ENCODE measurements at regions not wholly inside any gene's neighbourhood (a gene's known extent, or its start where the extent isn't known, plus 50 kb on each side); places are given as distances from the start of the nearest gene placed in this dataset.
"Not testable (repeated sequence)": the region's sequence is repeated elsewhere in the genome, so short reads cannot be mapped to it uniquely, and the experiment has no call there.

GRCh38 chr9:86575137-86575536 lies 220.9 kb upstream of the TUT7 start:
- H3K79me2 ChIP-seq (ENCODE audit: insufficient read depth, low read length), result no peaks in the 10 kb centered on the region
- no peak overlapping the region for H3K4me3 ChIP-seq (ENCODE audit: low read depth, low read length, poor library complexity, severe bottlenecking)
- H3K9me3 ChIP-seq (ENCODE audit: low read length), result no peaks in the 10 kb centered on the region
- no peaks in the 10 kb centered on the region for H3K27me3 ChIP-seq (ENCODE audit: insufficient read depth, low read length)
- H2AFZ ChIP-seq (ENCODE audit: low read length), result no peak overlapping the region
- H3F3A ChIP-seq (ENCODE audit: insufficient read depth, low read length), result no peaks in the 10 kb centered on the region
- no peaks in the 10 kb centered on the region for H3K36me3 ChIP-seq (ENCODE audit: insufficient read depth, low read length)
- no peaks in the 10 kb centered on the region for H4K20me1 ChIP-seq (ENCODE audit: insufficient read depth, low read length)
- no peak overlapping the region for H3K9ac ChIP-seq (ENCODE audit: low read length)
- no peak overlapping the region for H3K27ac ChIP-seq (ENCODE audit: low read depth, low read length, poor library complexity, severe bottlenecking)
- H3K9me2 ChIP-seq (ENCODE audit: low read depth, low read length), result no peaks in the 10 kb centered on the region
- no peaks in the 10 kb centered on the region for H3K4me1 ChIP-seq (ENCODE audit: insufficient read depth, low read length, severe bottlenecking)
- H3K4me2 ChIP-seq (ENCODE audit: low read length), result no peak overlapping the region
- TF ChIP-seq CTCF (IDR thresholded peaks at IDR 0.05; ENCODE audit: low read length), result no peak
- TF ChIP-seq EZH2 (IDR thresholded peaks at IDR 0.05; ENCODE audit: borderline replicate concordance, low read length), result no peak

GRCh38 chr9:86573886-86574285 lies 219.7 kb upstream of the TUT7 start:
- Histone ChIP-seq H3K27ac (ENCODE audit: low read depth, low read length, poor library complexity, severe bottlenecking) (no peak overlapping the region), H3F3A (ENCODE audit: insufficient read depth, low read length) (no peaks in the 10 kb centered on the region), H3K4me3 (ENCODE audit: low read depth, low read length, poor library complexity, severe bottlenecking) (no peak overlapping the region), H3K9ac (ENCODE audit: low read length) (no peak overlapping the region), H2AFZ (ENCODE audit: low read length) (no peak overlapping the region), H3K36me3 (ENCODE audit: insufficient read depth, low read length) (no peaks in the 10 kb centered on the region), H3K9me2 (ENCODE audit: low read depth, low read length) (no peaks in the 10 kb centered on the region), H3K79me2 (ENCODE audit: insufficient read depth, low read length) (no peaks in the 10 kb centered on the region), H3K9me3 (ENCODE audit: low read length) (no peaks in the 10 kb centered on the region), H3K4me1 (ENCODE audit: insufficient read depth, low read length, severe bottlenecking) (no peaks in the 10 kb centered on the region), H4K20me1 (ENCODE audit: insufficient read depth, low read length) (no peaks in the 10 kb centered on the region), H3K4me2 (ENCODE audit: low read length) (no peak overlapping the region), H3K27me3 (ENCODE audit: insufficient read depth, low read length) (no peaks in the 10 kb centered on the region)
- TF ChIP-seq CTCF (IDR thresholded peaks at IDR 0.05; ENCODE audit: low read length) (no peak), EZH2 (IDR thresholded peaks at IDR 0.05; ENCODE audit: borderline replicate concordance, low read length) (no peak)

DNA sequence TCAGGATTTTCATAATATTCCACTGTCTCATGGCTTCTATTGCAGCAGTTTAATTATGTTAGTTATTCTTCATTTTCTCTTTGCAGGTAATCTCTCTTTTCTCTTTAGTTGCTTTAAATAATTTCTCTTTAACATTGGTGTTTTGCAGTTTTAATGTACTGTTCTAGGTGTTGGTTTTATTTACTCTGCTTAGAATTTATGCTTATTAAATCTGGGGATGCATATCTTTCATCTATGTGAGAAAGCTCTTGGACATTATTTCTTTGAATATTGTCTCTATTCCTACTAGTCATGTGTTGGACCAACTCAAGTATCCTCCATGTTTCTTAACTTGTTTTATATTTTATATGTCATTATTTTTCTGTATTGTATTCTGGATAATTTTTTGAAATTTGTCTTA lies 218.7 kb upstream of the TUT7 start:
- TF ChIP-seq CTCF (IDR thresholded peaks at IDR 0.05; ENCODE audit: low read length), result no peak
- Histone ChIP-seq H3K27me3 (ENCODE audit: insufficient read depth, low read length) (no peaks in the 10 kb centered on the region), H3K36me3 (ENCODE audit: insufficient read depth, low read length) (no peaks in the 10 kb centered on the region), H3K4me1 (ENCODE audit: insufficient read depth, low read length, severe bottlenecking) (no peaks in the 10 kb centered on the region), H4K20me1 (ENCODE audit: insufficient read depth, low read length) (no peaks in the 10 kb centered on the region), H3K4me2 (ENCODE audit: low read length) (no peak overlapping the region), H3K79me2 (ENCODE audit: insufficient read depth, low read length) (no peaks in the 10 kb centered on the region), H2AFZ (ENCODE audit: low read length) (no peak overlapping the region), H3K9me3 (ENCODE audit: low read length) (no peaks in the 10 kb centered on the region), H3K27ac (ENCODE audit: low read depth, low read length, poor library complexity, severe bottlenecking) (no peak overlapping the region), H3F3A (ENCODE audit: insufficient read depth, low read length) (no peaks in the 10 kb centered on the region), H3K4me3 (ENCODE audit: low read depth, low read length, poor library complexity, severe bottlenecking) (no peak overlapping the region), H3K9me2 (ENCODE audit: low read depth, low read length) (no peaks in the 10 kb centered on the region), H3K9ac (ENCODE audit: low read length) (no peak overlapping the region)

- H3K36me3 ChIP-seq (ENCODE audit: insufficient read depth, low read length); H4K20me1 ChIP-seq (ENCODE audit: insufficient read depth, low read length); H3K9me3 ChIP-seq (ENCODE audit: low read length); H3K79me2 ChIP-seq (ENCODE audit: insufficient read depth, low read length); H2AFZ ChIP-seq (ENCODE audit: low read length); H3K4me3 ChIP-seq (ENCODE audit: low read depth, low read length, poor library complexity, severe bottlenecking); H3K27me3 ChIP-seq (ENCODE audit: insufficient read depth, low read length); H3F3A ChIP-seq (ENCODE audit: insufficient read depth, low read length); H3K27ac ChIP-seq (ENCODE audit: low read depth, low read length, poor library complexity, severe bottlenecking); H3K9me2 ChIP-seq (ENCODE audit: low read depth, low read length); H3K9ac ChIP-seq (ENCODE audit: low read length); H3K4me2 ChIP-seq (ENCODE audit: low read length); H3K4me1 ChIP-seq (ENCODE audit: insufficient read depth, low read length, severe bottlenecking): not testable (repeated sequence)
Observed at GRCh38 chr9:86565603-86566002, 211.4 kb upstream of the TUT7 start.

Measured in OCI-LY1 (cell line).